ENCODE measurements at regions not wholly inside any gene's neighbourhood (a gene's known extent, or its start where the extent isn't known, plus 50 kb on each side); places are given as distances from the start of the nearest gene placed in this dataset.
A peak's percentile ranks its signal among the peaks of the same experiment; 100 is the strongest.
"Not testable (repeated sequence)": the region's sequence is repeated elsewhere in the genome, so short reads cannot be mapped to it uniquely, and the experiment has no call there.

GRCh38 chr11:39462506-39462905 lies 1996.9 kb downstream of the LRRC4C start:
- no peak for DNase-seq (ENCODE audit: low read depth)

- DNase-seq (ENCODE audit: low read depth), result no peak
Measured at GRCh38 chr11:39461066-39461465, 1998.4 kb downstream of the LRRC4C start.

GRCh38 chr11:39459606-39460005 lies 1999.8 kb downstream of the LRRC4C start:
- DNase-seq (ENCODE audit: low read depth), result no peak

GRCh38 chr11:39458481-39458880 lies 2001.0 kb downstream of the LRRC4C start:
- DNase-seq (ENCODE audit: low read depth), result no peak

- DNase-seq (ENCODE audit: low read depth), result no peak
Measured at GRCh38 chr11:39443424-39444022, 2015.9 kb downstream of the LRRC4C start.

- no peak for DNase-seq (ENCODE audit: low read depth)
Measured at GRCh38 chr11:39442177-39442576, 2017.3 kb downstream of the LRRC4C start.

- DNase-seq (ENCODE audit: low read depth), result no peak
Measured at GRCh38 chr11:39435641-39436040, 2023.8 kb downstream of the LRRC4C start.

- no peak for DNase-seq (ENCODE audit: low read depth)
Measured at GRCh38 chr11:39434466-39434865, 2025.0 kb downstream of the LRRC4C start.

GRCh38 chr11:39432929-39433328 lies 2026.5 kb downstream of the LRRC4C start:
- DNase-seq (ENCODE audit: low read depth), result no peak

GRCh38 chr11:39425226-39425625 lies 2034.2 kb downstream of the LRRC4C start:
- DNase-seq (ENCODE audit: low read depth), result no peak

- no peak for DNase-seq (ENCODE audit: low read depth)
Measured at GRCh38 chr11:39412117-39412516, 2047.3 kb downstream of the LRRC4C start.

GRCh38 chr11:39385911-39386310 lies 2073.5 kb downstream of the LRRC4C start:
- no peak for DNase-seq (ENCODE audit: low read depth)

GRCh38 chr11:39374963-39375698 lies 2084.3 kb downstream of the LRRC4C start:
- DNase-seq (ENCODE audit: low read depth), result no peak

GRCh38 chr11:39367534-39367933 lies 2091.9 kb downstream of the LRRC4C start:
- no peak for DNase-seq (ENCODE audit: low read depth)

- peak; percentile 66 for DNase-seq (ENCODE audit: low read depth)
Measured at GRCh38 chr11:39365809-39366436, 2093.5 kb downstream of the LRRC4C start.

- DNase-seq (ENCODE audit: low read depth), result no peak
Measured at GRCh38 chr11:39363571-39363970, 2095.9 kb downstream of the LRRC4C start.

- DNase-seq (ENCODE audit: low read depth), result no peak
Measured at GRCh38 chr11:39361557-39361956, 2097.9 kb downstream of the LRRC4C start.

GRCh38 chr11:39345834-39346442 lies 2113.5 kb downstream of the LRRC4C start:
- DNase-seq (ENCODE audit: low read depth), result no peak

- DNase-seq (ENCODE audit: low read depth), result no peak
Measured at GRCh38 chr11:39341461-39341860, 2118.0 kb downstream of the LRRC4C start.

GRCh38 chr11:39333006-39333405 lies 2126.4 kb downstream of the LRRC4C start:
- DNase-seq (ENCODE audit: low read depth), result not testable (repeated sequence)

GRCh38 chr11:39327302-39327701 lies 2132.2 kb downstream of the LRRC4C start:
- no peak for DNase-seq (ENCODE audit: low read depth)

GRCh38 chr11:39311888-39312287 lies 2147.6 kb downstream of the LRRC4C start:
- DNase-seq (ENCODE audit: low read depth), result not testable (repeated sequence)

GRCh38 chr11:39304586-39304985 lies 2154.9 kb downstream of the LRRC4C start:
- DNase-seq (ENCODE audit: low read depth), result peak; percentile 4
